HG03439 (cell line): ENCODE measurements at regions not wholly inside any gene's neighbourhood (a gene's known extent, or its start where the extent isn't known, plus 50 kb on each side); places are given as distances from the start of the nearest gene placed in this dataset.
"Not testable (repeated sequence)": the region's sequence is repeated elsewhere in the genome, so short reads cannot be mapped to it uniquely, and the experiment has no call there.

ENCODE experiments used
- ATAC-seq: cut with Tn5 transposase; IDR thresholded peaks from one replicate; pipeline ENCODE4 v1.9.1; 2021; ENCODE audit warnings: mild to moderate bottlenecking, moderate library complexity; ENCODE audit not compliant: unreplicated experiment

GRCh38 chr4:179601671-179602070, 2159.4 kb upstream of the AGA start:
- no peak for ATAC-seq

- no peak for ATAC-seq
Observed at GRCh38 chr4:179605196-179605595, 2163.0 kb upstream of the AGA start.

GRCh38 chr4:179607003-179607402, 2164.8 kb upstream of the AGA start:
- ATAC-seq = no peak

GRCh38 chr4:179615704-179616103, 2173.5 kb upstream of the AGA start:
- ATAC-seq = no peak

- ATAC-seq = no peak
Observed at GRCh38 chr4:179618966-179619365, 2176.7 kb upstream of the AGA start.

GRCh38 chr4:179624768-179625181, 2182.5 kb upstream of the AGA start:
- ATAC-seq = no peak

GRCh38 chr4:179625406-179625805, 2183.2 kb upstream of the AGA start:
- ATAC-seq = no peak

- no peak for ATAC-seq
Observed at GRCh38 chr4:179626687-179627086, 2184.4 kb upstream of the AGA start.

GRCh38 chr4:179631321-179631720, 2189.1 kb upstream of the AGA start:
- no peak for ATAC-seq

- no peak for ATAC-seq
Observed at GRCh38 chr4:179634862-179635261, 2192.6 kb upstream of the AGA start.

- no peak for ATAC-seq
Observed at GRCh38 chr4:179662522-179662921, 2220.3 kb upstream of the AGA start.

GRCh38 chr4:179663641-179664429, 2221.6 kb upstream of the AGA start:
- ATAC-seq = no peak

GRCh38 chr4:179664430-179665027, 2222.3 kb upstream of the AGA start:
- no peak for ATAC-seq

GRCh38 chr4:179666226-179666625, 2224.0 kb upstream of the AGA start:
- ATAC-seq = no peak

GRCh38 chr4:179671609-179672008, 2229.4 kb upstream of the AGA start:
- ATAC-seq = no peak

GRCh38 chr4:179678093-179678814, 2236.0 kb upstream of the AGA start:
- no peak for ATAC-seq

- not testable (repeated sequence) for ATAC-seq
Observed at GRCh38 chr4:179683661-179684060, 2241.4 kb upstream of the AGA start.

GRCh38 chr4:179692222-179692621, 2250.0 kb upstream of the AGA start:
- no peak for ATAC-seq

- ATAC-seq = no peak
Observed at GRCh38 chr4:179695175-179695574, 2252.9 kb upstream of the AGA start.

GRCh38 chr4:179698321-179698720, 2256.1 kb upstream of the AGA start:
- no peak for ATAC-seq

- no peak for ATAC-seq
Observed at GRCh38 chr4:179709961-179710624, 2267.9 kb upstream of the AGA start.
